ENCODE measurements at regions not wholly inside any gene's neighbourhood (a gene's known extent, or its start where the extent isn't known, plus 50 kb on each side); places are given as distances from the start of the nearest gene placed in this dataset.

- Histone ChIP-seq H3K9me3 (no peaks in the 10 kb centered on the region), H3K36me3 (replicated peaks) (no peaks in the 10 kb centered on the region), H3K27me3 (ENCODE audit: low read depth) (no peaks in the 10 kb centered on the region; the same call in 1 of the 2 replicates), H3K4me3 (no peak overlapping the region), H3K4me1 (no peaks in the 10 kb centered on the region)
- no peak for DNase-seq (ENCODE audit: low spot score in 2 of 2)
- in situ Hi-C loops (cut with MboI; ENCODE audit: low sequenced_read_pairs), result no loop called here
Observed at GRCh38 chr5:174840435-174840834, 116.1 kb downstream of the MSX2 start.

GRCh38 chr5:174839196-174839595 is 114.8 kb downstream of the MSX2 start:
- H3K4me1 ChIP-seq, result no peaks in the 10 kb centered on the region
- no peaks in the 10 kb centered on the region for H3K9me3 ChIP-seq
- no peak for DNase-seq (ENCODE audit: low spot score in 2 of 2)
- in situ Hi-C loops (cut with MboI; ENCODE audit: low sequenced_read_pairs), result no loop called here
- H3K36me3 ChIP-seq (replicated peaks), result no peaks in the 10 kb centered on the region
- H3K4me3 ChIP-seq, result no peak overlapping the region
- no peaks in the 10 kb centered on the region; the same call in 1 of the 2 replicates for H3K27me3 ChIP-seq (ENCODE audit: low read depth)

GRCh38 chr5:174837919-174838902 is 113.8 kb downstream of the MSX2 start:
- Histone ChIP-seq H3K36me3 (replicated peaks) (no peaks in the 10 kb centered on the region), H3K9me3 (no peaks in the 10 kb centered on the region), H3K4me1 (no peaks in the 10 kb centered on the region), H3K4me3 (no peak overlapping the region), H3K27me3 (ENCODE audit: low read depth) (no peaks in the 10 kb centered on the region; the same call in 1 of the 2 replicates)
- in situ Hi-C loops (cut with MboI; ENCODE audit: low sequenced_read_pairs), result no loop called here
- DNase-seq (ENCODE audit: low spot score in 2 of 2), result no peak

- no peak for DNase-seq (ENCODE audit: low spot score in 2 of 2)
- H3K4me3 ChIP-seq, result no peak overlapping the region
- H3K27me3 ChIP-seq (ENCODE audit: low read depth), result no peaks in the 10 kb centered on the region; the same call in 1 of the 2 replicates
- no peaks in the 10 kb centered on the region for H3K9me3 ChIP-seq
- in situ Hi-C loops (cut with MboI; ENCODE audit: low sequenced_read_pairs), result no loop called here
- H3K4me1 ChIP-seq, result no peaks in the 10 kb centered on the region
- no peaks in the 10 kb centered on the region for H3K36me3 ChIP-seq (replicated peaks)
Observed at GRCh38 chr5:174834081-174834480, 109.7 kb downstream of the MSX2 start.

GRCh38 chr5:174832811-174833210 is 108.4 kb downstream of the MSX2 start:
- H3K4me3 ChIP-seq, result no peak overlapping the region
- peaks cover 2% of the 10 kb centered on the region; the same call in 1 of the 2 replicates for H3K27me3 ChIP-seq (ENCODE audit: low read depth)
- H3K9me3 ChIP-seq, result no peaks in the 10 kb centered on the region
- H3K4me1 ChIP-seq, result no peaks in the 10 kb centered on the region
- DNase-seq (ENCODE audit: low spot score in 2 of 2), result no peak
- no peaks in the 10 kb centered on the region for H3K36me3 ChIP-seq (replicated peaks)
- in situ Hi-C loops (cut with MboI; ENCODE audit: low sequenced_read_pairs), result no loop called here

- DNase-seq (ENCODE audit: low spot score in 2 of 2), result no peak
- in situ Hi-C loops (cut with MboI; ENCODE audit: low sequenced_read_pairs), result no loop called here
- Histone ChIP-seq H3K4me1 (no peaks in the 10 kb centered on the region), H3K27me3 (ENCODE audit: low read depth) (peaks cover 2% of the 10 kb centered on the region; the same call in 1 of the 2 replicates), H3K9me3 (no peaks in the 10 kb centered on the region), H3K4me3 (no peak overlapping the region), H3K36me3 (replicated peaks) (no peaks in the 10 kb centered on the region)
Observed at GRCh38 chr5:174832025-174832424, 107.6 kb downstream of the MSX2 start.

GRCh38 chr5:174831031-174831660 is 106.8 kb downstream of the MSX2 start:
- DNase-seq (ENCODE audit: low spot score in 2 of 2), result no peak
- Histone ChIP-seq H3K4me3 (no peak overlapping the region), H3K9me3 (no peaks in the 10 kb centered on the region), H3K27me3 (ENCODE audit: low read depth) (peaks cover 2% of the 10 kb centered on the region; the same call in 1 of the 2 replicates), H3K4me1 (no peaks in the 10 kb centered on the region), H3K36me3 (replicated peaks) (no peaks in the 10 kb centered on the region)
- in situ Hi-C loops (cut with MboI; ENCODE audit: low sequenced_read_pairs), result no loop called here

GRCh38 chr5:174829511-174829864 is 105.1 kb downstream of the MSX2 start:
- Histone ChIP-seq H3K4me1 (no peaks in the 10 kb centered on the region), H3K36me3 (replicated peaks) (no peaks in the 10 kb centered on the region), H3K4me3 (no peak overlapping the region), H3K27me3 (ENCODE audit: low read depth) (peaks cover 2% of the 10 kb centered on the region; the same call in 1 of the 2 replicates), H3K9me3 (no peaks in the 10 kb centered on the region)
- in situ Hi-C loops (cut with MboI; ENCODE audit: low sequenced_read_pairs), result no loop called here
- no peak for DNase-seq (ENCODE audit: low spot score in 2 of 2)

- no peaks in the 10 kb centered on the region for H3K4me1 ChIP-seq
- DNase-seq (ENCODE audit: low spot score in 2 of 2), result no peak
- no peaks in the 10 kb centered on the region for H3K9me3 ChIP-seq
- in situ Hi-C loops (cut with MboI; ENCODE audit: low sequenced_read_pairs), result no loop called here
- peaks cover 2% of the 10 kb centered on the region; the same call in 1 of the 2 replicates for H3K27me3 ChIP-seq (ENCODE audit: low read depth)
- no peaks in the 10 kb centered on the region for H3K36me3 ChIP-seq (replicated peaks)
- H3K4me3 ChIP-seq, result no peak overlapping the region
Observed at GRCh38 chr5:174828804-174829510, 104.6 kb downstream of the MSX2 start.

GRCh38 chr5:174827558-174827957 is 103.2 kb downstream of the MSX2 start:
- in situ Hi-C loops (cut with MboI; ENCODE audit: low sequenced_read_pairs), result no loop called here
- H3K36me3 ChIP-seq (replicated peaks), result no peaks in the 10 kb centered on the region
- no peak overlapping the region for H3K4me3 ChIP-seq
- H3K9me3 ChIP-seq, result no peaks in the 10 kb centered on the region
- H3K4me1 ChIP-seq, result no peaks in the 10 kb centered on the region
- DNase-seq (ENCODE audit: low spot score in 2 of 2), result no peak
- H3K27me3 ChIP-seq (ENCODE audit: low read depth), result peaks cover 2% of the 10 kb centered on the region; the same call in 1 of the 2 replicates

GRCh38 chr5:174825587-174825986 is 101.2 kb downstream of the MSX2 start:
- in situ Hi-C loops (cut with MboI; ENCODE audit: low sequenced_read_pairs), result no loop called here
- Histone ChIP-seq H3K27me3 (ENCODE audit: low read depth) (peaks cover 2% of the 10 kb centered on the region; the same call in 1 of the 2 replicates), H3K9me3 (no peaks in the 10 kb centered on the region), H3K4me3 (no peak overlapping the region), H3K4me1 (no peaks in the 10 kb centered on the region), H3K36me3 (replicated peaks) (no peaks in the 10 kb centered on the region)
- no peak for DNase-seq (ENCODE audit: low spot score in 2 of 2)

- no peaks in the 10 kb centered on the region; the same call in 1 of the 2 replicates for H3K27me3 ChIP-seq (ENCODE audit: low read depth)
- no peak for DNase-seq (ENCODE audit: low spot score in 2 of 2)
- in situ Hi-C loops (cut with MboI; ENCODE audit: low sequenced_read_pairs), result no loop called here
- H3K4me1 ChIP-seq, result no peaks in the 10 kb centered on the region
- H3K36me3 ChIP-seq (replicated peaks), result no peaks in the 10 kb centered on the region
- H3K9me3 ChIP-seq, result no peaks in the 10 kb centered on the region
- H3K4me3 ChIP-seq, result no peak overlapping the region
Observed at GRCh38 chr5:174818430-174818829, 94.0 kb downstream of the MSX2 start.

- in situ Hi-C loops (cut with MboI; ENCODE audit: low sequenced_read_pairs), result no loop called here
- H3K27me3 ChIP-seq (ENCODE audit: low read depth), result no peaks in the 10 kb centered on the region; the same call in 1 of the 2 replicates
- no peak overlapping the region for H3K4me3 ChIP-seq
- no peaks in the 10 kb centered on the region for H3K9me3 ChIP-seq
- DNase-seq (ENCODE audit: low spot score in 2 of 2), result no peak
- no peaks in the 10 kb centered on the region for H3K4me1 ChIP-seq
- no peaks in the 10 kb centered on the region for H3K36me3 ChIP-seq (replicated peaks)
Observed at GRCh38 chr5:174817610-174818009, 93.2 kb downstream of the MSX2 start.

Data from HAP-1 (cell line).